ENCODE measurements at regions not wholly inside any gene's neighbourhood (a gene's known extent, or its start where the extent isn't known, plus 50 kb on each side); places are given as distances from the start of the nearest gene placed in this dataset.

- DNase-seq (ENCODE audit: low read depth), result no peak
- H3K4me3 ChIP-seq (ENCODE audit: low read length), result no peak overlapping the region
- no peak for TF ChIP-seq CTCF (IDR thresholded peaks at IDR 0.05; ENCODE audit: insufficient read depth, low read depth, low read length, missing control alignments)
Measured at GRCh38 chr10:130654726-130655125, 518.5 kb downstream of the GLRX3 start.

GRCh38 chr10:130655313-130656186 is 519.4 kb downstream of the GLRX3 start:
- no peak for DNase-seq (ENCODE audit: low read depth)
- H3K4me3 ChIP-seq (ENCODE audit: low read length), result no peak overlapping the region
- no peak for TF ChIP-seq CTCF (IDR thresholded peaks at IDR 0.05; ENCODE audit: insufficient read depth, low read depth, low read length, missing control alignments)

- H3K4me3 ChIP-seq (ENCODE audit: low read length), result no peak overlapping the region
- DNase-seq (ENCODE audit: low read depth), result no peak
- TF ChIP-seq CTCF (IDR thresholded peaks at IDR 0.05; ENCODE audit: insufficient read depth, low read depth, low read length, missing control alignments), result no peak
Measured at GRCh38 chr10:130656187-130656575, 520.0 kb downstream of the GLRX3 start.

DNA sequence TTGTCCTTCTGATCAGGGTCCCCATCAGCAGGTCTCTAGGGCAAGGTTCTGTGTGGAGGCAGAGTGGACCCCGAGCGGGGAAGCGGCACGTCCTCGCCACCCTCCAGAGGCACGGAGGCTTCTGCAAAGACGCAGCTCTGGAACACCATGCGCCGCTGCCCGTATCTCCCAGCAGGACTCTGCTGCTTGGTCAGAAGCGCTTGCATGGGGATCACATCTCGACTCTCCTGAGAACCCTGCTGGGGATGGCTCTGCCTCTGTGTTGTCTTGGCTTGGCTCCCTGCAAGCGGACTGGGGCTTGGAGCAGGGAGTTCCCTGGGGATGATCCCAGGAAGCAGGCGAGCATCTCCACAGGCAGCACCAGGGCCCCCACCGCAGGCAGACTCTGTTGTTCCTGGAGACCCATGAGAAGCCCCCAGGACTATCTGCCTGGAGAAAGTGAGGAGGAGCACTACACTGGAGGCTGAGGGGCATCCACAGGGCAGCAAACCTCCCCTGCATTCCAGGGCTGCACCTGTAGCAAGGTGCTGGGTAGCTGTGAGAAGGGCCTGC is 520.5 kb downstream of the GLRX3 start:
- DNase-seq (ENCODE audit: low read depth), result no peak
- H3K4me3 ChIP-seq (ENCODE audit: low read length), result no peak overlapping the region
- TF ChIP-seq CTCF (IDR thresholded peaks at IDR 0.05; ENCODE audit: insufficient read depth, low read depth, low read length, missing control alignments), result no peak

DNA sequence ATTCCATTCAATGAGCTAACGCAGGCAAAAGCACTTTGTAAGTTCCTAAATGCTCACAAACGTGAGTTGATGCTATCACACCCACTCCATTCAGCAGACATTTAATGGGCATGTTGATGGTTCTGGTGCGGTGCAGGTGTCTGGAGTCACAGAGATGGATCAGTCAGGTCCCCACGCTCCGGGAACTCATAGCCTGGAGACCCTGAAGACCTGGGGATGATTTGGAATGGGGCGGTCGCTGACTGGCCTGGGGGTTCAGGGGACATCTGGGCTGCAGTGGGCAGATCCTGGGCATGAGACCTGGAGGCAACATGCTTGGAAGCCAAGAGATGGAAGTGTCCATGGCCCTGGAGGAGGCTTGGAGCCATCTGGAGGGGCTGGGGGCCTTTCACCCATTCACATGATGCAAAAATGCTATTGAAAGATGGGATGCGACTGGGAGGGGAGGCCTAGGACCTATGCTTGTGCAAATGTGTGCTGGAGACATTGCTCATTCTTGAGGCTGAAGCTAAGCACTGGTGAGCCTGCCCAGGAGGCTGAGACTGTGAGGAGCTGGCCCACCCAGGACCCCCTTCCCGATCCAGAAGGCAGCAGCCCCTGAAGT is 522.6 kb downstream of the GLRX3 start:
- no peak for DNase-seq (ENCODE audit: low read depth)
- H3K4me3 ChIP-seq (ENCODE audit: low read length), result no peak overlapping the region
- TF ChIP-seq CTCF (IDR thresholded peaks at IDR 0.05; ENCODE audit: insufficient read depth, low read depth, low read length, missing control alignments), result no peak

DNA sequence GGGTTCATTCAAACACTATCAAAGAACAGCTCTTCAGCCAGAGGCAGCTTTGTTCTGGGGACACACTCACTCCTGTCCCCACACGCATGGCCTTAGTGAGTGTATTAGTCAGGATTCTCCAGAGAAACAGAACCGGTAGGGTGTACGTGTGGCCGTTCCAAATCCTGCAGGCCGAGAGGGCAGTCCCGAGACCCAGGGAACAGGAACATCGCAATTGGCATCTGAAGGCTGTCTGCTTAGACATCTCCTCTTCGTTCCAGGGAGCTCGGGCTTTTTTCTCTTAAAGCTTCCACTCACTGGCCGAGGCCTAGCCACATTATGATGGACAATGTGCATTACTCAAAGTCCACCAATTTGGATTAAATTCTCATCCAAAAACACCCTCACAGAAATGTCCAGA is 523.3 kb downstream of the GLRX3 start:
- H3K4me3 ChIP-seq (ENCODE audit: low read length), result no peak overlapping the region
- no peak for TF ChIP-seq CTCF (IDR thresholded peaks at IDR 0.05; ENCODE audit: insufficient read depth, low read depth, low read length, missing control alignments)
- no peak for DNase-seq (ENCODE audit: low read depth)

Data from epithelial cell of esophagus (primary cell).